ENCODE measurements at regions not wholly inside any gene's neighbourhood (a gene's known extent, or its start where the extent isn't known, plus 50 kb on each side); places are given as distances from the start of the nearest gene placed in this dataset.

- WGBS, 2 donors = 62 to 77% methylated on average over 4 of the region's 4 CpGs
- no peak for DNase-seq
- no peak overlapping the region for H3K4me3 ChIP-seq
- intact Hi-C loops (cut with DNase I) = no loop called here
- no peaks in the 10 kb centered on the region for H3K4me1 ChIP-seq
- H3K9me3 ChIP-seq = no peaks in the 10 kb centered on the region
- H3K27me3 ChIP-seq = no peaks in the 10 kb centered on the region
- H3K36me3 ChIP-seq = no peaks in the 10 kb centered on the region
- H3K27ac ChIP-seq = no peak overlapping the region
- TF ChIP-seq POLR2A (IDR thresholded peaks at IDR 0.05) = no peak
- no peak for TF ChIP-seq CTCF (IDR thresholded peaks at IDR 0.05)
Measured at GRCh38 chr13:88976466-88976865, 1305.3 kb downstream of the SLITRK5 start.

GRCh38 chr13:88978607-88979006 lies 1307.4 kb downstream of the SLITRK5 start:
- no peak for DNase-seq
- intact Hi-C loops (cut with DNase I) = no loop called here
- WGBS, 2 donors = 67 to 68% methylated on average over 2 of the region's 2 CpGs
- Histone ChIP-seq H3K9me3 (no peaks in the 10 kb centered on the region), H3K4me3 (no peak overlapping the region), H3K27ac (no peak overlapping the region), H3K27me3 (no peaks in the 10 kb centered on the region), H3K36me3 (no peaks in the 10 kb centered on the region), H3K4me1 (no peaks in the 10 kb centered on the region)
- TF ChIP-seq CTCF (IDR thresholded peaks at IDR 0.05) (no peak), POLR2A (IDR thresholded peaks at IDR 0.05) (no peak)

GRCh38 chr13:88979465-88980175 lies 1308.4 kb downstream of the SLITRK5 start:
- WGBS, 2 donors = 23 to 25% methylated on average over 7 of the region's 7 CpGs
- H3K27ac ChIP-seq = no peak overlapping the region
- DNase-seq = no peak
- no peak for TF ChIP-seq CTCF (IDR thresholded peaks at IDR 0.05)
- TF ChIP-seq POLR2A (IDR thresholded peaks at IDR 0.05) = no peak
- intact Hi-C loops (cut with DNase I) = no loop called here
- H3K36me3 ChIP-seq = no peaks in the 10 kb centered on the region
- no peaks in the 10 kb centered on the region for H3K4me1 ChIP-seq
- H3K27me3 ChIP-seq = no peaks in the 10 kb centered on the region
- no peaks in the 10 kb centered on the region for H3K9me3 ChIP-seq
- H3K4me3 ChIP-seq = no peak overlapping the region

GRCh38 chr13:89003656-89004055 lies 1332.5 kb downstream of the SLITRK5 start:
- H3K27ac ChIP-seq = no peak overlapping the region
- no peaks in the 10 kb centered on the region for H3K36me3 ChIP-seq
- intact Hi-C loops (cut with DNase I) = no loop called here
- no peaks in the 10 kb centered on the region for H3K4me1 ChIP-seq
- TF ChIP-seq POLR2A (IDR thresholded peaks at IDR 0.05) (no peak), CTCF (IDR thresholded peaks at IDR 0.05) (no peak)
- no peak for DNase-seq
- H3K27me3 ChIP-seq = no peaks in the 10 kb centered on the region
- H3K4me3 ChIP-seq = no peak overlapping the region
- no peaks in the 10 kb centered on the region for H3K9me3 ChIP-seq
- WGBS, 2 donors = 56 to 68% methylated on average over 2 of the region's 2 CpGs

- 43 to 47% methylated on average over 2 of the region's 2 CpGs for WGBS, 2 donors
Measured at GRCh38 chr13:89011615-89012014, 1340.4 kb downstream of the SLITRK5 start.

More at GRCh38 chr13:89011615-89012014, 1340.4 kb downstream of the SLITRK5 start:
- intact Hi-C loops (cut with DNase I) = no loop called here
- Histone ChIP-seq H3K27ac (no peak overlapping the region), H3K36me3 (no peaks in the 10 kb centered on the region), H3K9me3 (no peaks in the 10 kb centered on the region), H3K27me3 (no peaks in the 10 kb centered on the region), H3K4me3 (no peak overlapping the region), H3K4me1 (no peaks in the 10 kb centered on the region)
- TF ChIP-seq POLR2A (IDR thresholded peaks at IDR 0.05) (no peak), CTCF (IDR thresholded peaks at IDR 0.05) (no peak)
- no peak for DNase-seq

Data from esophagus squamous epithelium (tissue), 5 donors.